Sigmoid colon (tissue), 4 donors: ENCODE measurements at regions not wholly inside any gene's neighbourhood (a gene's known extent, or its start where the extent isn't known, plus 50 kb on each side); places are given as distances from the start of the nearest gene placed in this dataset.

ENCODE experiments used
- CTCF ChIP-seq, 4 experiments: fragments of 450-650 bp in 3 of 4; fragments of 200-600 bp in 1 of 4; IDR thresholded peaks; one replicate each; pipeline ENCODE4 v1.5.1; 2016 to 2019; ENCODE audit warnings: antibody characterized with exemption in 4 of 4, mild to moderate bottlenecking in 3 of 4, moderate library complexity in 2 of 4
- POLR2A ChIP-seq, 2 donors: fragments of 450-650 bp; IDR thresholded peaks; one replicate each; pipeline ENCODE4 v1.6.1; 2016; ENCODE audit warnings: antibody characterized with exemption in 2 of 2, mild to moderate bottlenecking in 2 of 2, moderate library complexity in 2 of 2
- POLR2AphosphoS5 ChIP-seq, 4 donors: sonication (generic); formaldehyde crosslinking; IDR thresholded peaks; one replicate each; pipeline ENCODE4 v1.6.1; 2017; ENCODE audit warnings: antibody characterized with exemption in 4 of 4

GRCh38 chr2:151043484-151043883 is 218.2 kb downstream of the RBM43 start:
- TF ChIP-seq CTCF (IDR thresholded peaks at IDR 0.05) = no peak
- TF ChIP-seq POLR2A (IDR thresholded peaks at IDR 0.05) = no peak
- no peak for TF ChIP-seq POLR2AphosphoS5 (IDR thresholded peaks at IDR 0.05)
